ENCODE measurements at regions not wholly inside any gene's neighbourhood (a gene's known extent, or its start where the extent isn't known, plus 50 kb on each side); places are given as distances from the start of the nearest gene placed in this dataset.

GRCh38 chr6:165769884-165770283, 106.8 kb upstream of the PDE10A start:
- Histone ChIP-seq H3K4me1 (ENCODE audit: control insufficient read depth in 2 of 2, insufficient read depth in 2 of 2, low read length in 2 of 2) (no peaks in the 10 kb centered on the region), H3K4me3 (ENCODE audit: control extremely low read depth in 1 of 5, extremely low read depth in 1 of 5, insufficient read depth in 1 of 5, low read depth in 2 of 5, low read length in 4 of 5) (no peak overlapping the region), H3K4me2 (replicated peaks; ENCODE audit: low read depth, low read length, poor library complexity, severe bottlenecking) (no peak overlapping the region), H4K20me1 (ENCODE audit: control insufficient read depth, insufficient read depth, low read length, poor library complexity, severe bottlenecking) (no peaks in the 10 kb centered on the region), H3K36me3 (replicated peaks in 1 of 2; ENCODE audit: control extremely low read depth in 1 of 2, control insufficient read depth in 1 of 2, extremely low read depth in 1 of 2, insufficient read depth in 2 of 2, low read length in 1 of 2) (no peaks in the 10 kb centered on the region), H3K9me3 (ENCODE audit: control extremely low read depth in 1 of 3, control insufficient read depth in 2 of 3, insufficient read depth in 1 of 3, low read length in 2 of 3) (peaks cover 0 to 2% (median 0%) of the 10 kb centered on the region in 3 donors), H3K27me3 (replicated peaks in 1 of 4; ENCODE audit: control extremely low read depth in 1 of 4, control insufficient read depth in 3 of 4, insufficient read depth in 4 of 4, low read length in 3 of 4) (peaks cover 0 to 3% (median 0%) of the 10 kb centered on the region in 4 experiments), H3K79me2 (ENCODE audit: control insufficient read depth, insufficient read depth, low read length) (no peaks in the 10 kb centered on the region), H3K27ac (ENCODE audit: low read length in 2 of 2) (no peak overlapping the region), H2AFZ (ENCODE audit: insufficient read depth, low read depth, low read length, poor library complexity, severe bottlenecking) (no peak overlapping the region), H3K9ac (ENCODE audit: low read length) (no peak overlapping the region)
- intact Hi-C loops (cut with micrococcal nuclease): no loop called here
- TF ChIP-seq EZH2 (IDR thresholded peaks at IDR 0.05; ENCODE audit: borderline replicate concordance, insufficient read depth, low read depth, low read length, poor library complexity, severe bottlenecking) (no peak), CTCF (IDR thresholded peaks at IDR 0.05) (no peak)
- Mint-ChIP-seq H3K4me1 (no peaks in the 10 kb centered on the region), H3K27ac (no peak overlapping the region), H3K9me3 (ENCODE audit: insufficient read depth) (no peaks in the 10 kb centered on the region), H3K4me3 (no peak overlapping the region), H3K27me3 (peaks cover 15% of the 10 kb centered on the region)
- CTCF ChIA-PET: no interaction called here
- POLR2A ChIA-PET: no interaction called here
- ATAC-seq (ENCODE audit: low read depth) (no peak), DNase-seq (no peak)
- no CpG with 5 or more reads among the region's 3 CpGs for WGBS (ENCODE audit: insufficient coverage)

- Histone ChIP-seq H3K9ac (ENCODE audit: low read length) (no peak overlapping the region), H3K4me2 (replicated peaks; ENCODE audit: low read depth, low read length, poor library complexity, severe bottlenecking) (no peak overlapping the region), H3K4me1 (ENCODE audit: control insufficient read depth in 2 of 2, insufficient read depth in 2 of 2, low read length in 2 of 2) (no peaks in the 10 kb centered on the region), H4K20me1 (ENCODE audit: control insufficient read depth, insufficient read depth, low read length, poor library complexity, severe bottlenecking) (no peaks in the 10 kb centered on the region), H3K4me3 (ENCODE audit: control extremely low read depth in 1 of 5, extremely low read depth in 1 of 5, insufficient read depth in 1 of 5, low read depth in 2 of 5, low read length in 4 of 5) (no peak overlapping the region), H3K79me2 (ENCODE audit: control insufficient read depth, insufficient read depth, low read length) (no peaks in the 10 kb centered on the region), H3K36me3 (replicated peaks in 1 of 2; ENCODE audit: control extremely low read depth in 1 of 2, control insufficient read depth in 1 of 2, extremely low read depth in 1 of 2, insufficient read depth in 2 of 2, low read length in 1 of 2) (no peaks in the 10 kb centered on the region), H3K9me3 (ENCODE audit: control extremely low read depth in 1 of 3, control insufficient read depth in 2 of 3, insufficient read depth in 1 of 3, low read length in 2 of 3) (peaks cover 0 to 2% (median 0%) of the 10 kb centered on the region in 3 donors), H2AFZ (ENCODE audit: insufficient read depth, low read depth, low read length, poor library complexity, severe bottlenecking) (no peak overlapping the region), H3K27me3 (replicated peaks in 1 of 4; ENCODE audit: control extremely low read depth in 1 of 4, control insufficient read depth in 3 of 4, insufficient read depth in 4 of 4, low read length in 3 of 4) (no peaks in the 10 kb centered on the region), H3K27ac (ENCODE audit: low read length in 2 of 2) (no peak overlapping the region)
- CTCF ChIA-PET: no interaction called here
- WGBS (ENCODE audit: insufficient coverage): no CpG with 5 or more reads among the region's 5 CpGs
- H3K9me3 Mint-ChIP-seq (ENCODE audit: insufficient read depth): no peaks in the 10 kb centered on the region
- intact Hi-C loops (cut with micrococcal nuclease): no loop called here
- no peaks in the 10 kb centered on the region for H3K4me1 Mint-ChIP-seq
- peaks cover 14% of the 10 kb centered on the region for H3K27me3 Mint-ChIP-seq
- H3K27ac Mint-ChIP-seq: no peak overlapping the region
- DNase-seq (no peak), ATAC-seq (ENCODE audit: low read depth) (no peak)
- POLR2A ChIA-PET: no interaction called here
- no peak overlapping the region for H3K4me3 Mint-ChIP-seq
- TF ChIP-seq CTCF (IDR thresholded peaks at IDR 0.05) (no peak), EZH2 (IDR thresholded peaks at IDR 0.05; ENCODE audit: borderline replicate concordance, insufficient read depth, low read depth, low read length, poor library complexity, severe bottlenecking) (no peak)
Observed at GRCh38 chr6:165769401-165769800, 106.4 kb upstream of the PDE10A start.

Measured in B cell (primary cell).